ENCODE measurements at regions not wholly inside any gene's neighbourhood (a gene's known extent, or its start where the extent isn't known, plus 50 kb on each side); places are given as distances from the start of the nearest gene placed in this dataset.

GRCh38 chr12:83245156-83245555, 558.5 kb downstream of the TMTC2 start (continued):
- TF ChIP-seq CHD7 (IDR thresholded peaks at IDR 0.05; ENCODE audit: insufficient replicate concordance, low read length) (no peak), FOSL1 (IDR thresholded peaks at IDR 0.05; ENCODE audit: insufficient read depth, low read depth, low read length) (no peak)

All from H1 (cell line).